ENCODE measurements at regions not wholly inside any gene's neighbourhood (a gene's known extent, or its start where the extent isn't known, plus 50 kb on each side); places are given as distances from the start of the nearest gene placed in this dataset.

DNA sequence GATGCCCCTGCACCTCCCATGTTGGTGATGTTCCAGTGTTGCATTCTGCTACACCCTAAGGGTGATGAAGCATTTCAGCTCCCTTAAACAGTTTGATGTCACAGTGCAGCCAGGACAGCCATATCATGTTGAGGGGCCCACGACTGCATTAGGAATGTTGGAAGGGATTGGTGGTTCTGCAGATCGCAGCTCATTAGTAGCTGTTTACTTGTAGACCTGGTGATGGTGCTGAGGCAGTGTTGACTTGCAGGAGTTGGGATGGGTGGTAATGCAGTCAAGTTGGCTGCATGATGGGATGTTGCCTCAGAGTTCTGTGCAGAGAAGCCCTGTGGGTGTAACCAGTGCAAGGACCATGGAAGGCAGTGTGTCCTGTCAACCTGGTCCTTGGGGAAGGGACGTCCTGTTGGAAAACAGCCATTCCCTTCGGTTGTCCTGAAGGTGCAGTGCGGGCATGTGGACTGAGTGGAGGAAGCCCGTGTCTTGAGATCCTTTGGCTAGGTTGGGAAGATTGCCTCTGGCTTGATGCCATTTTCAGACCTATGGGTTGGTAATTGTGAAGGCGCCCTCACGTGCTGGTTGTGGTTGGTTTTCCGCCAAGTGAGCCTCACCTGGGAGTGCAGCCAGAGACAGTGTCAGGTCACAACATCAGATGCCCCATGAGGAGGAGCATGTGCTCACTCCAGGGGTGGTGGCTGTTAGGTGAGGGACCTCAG is 100.7 kb downstream of the SNRPN start:
- H3K36me3 Mint-ChIP-seq (ENCODE audit: insufficient read depth) = peaks cover 99% of the 10 kb centered on the region
- TF ChIP-seq CTCF (IDR thresholded peaks at IDR 0.05; ENCODE audit: unreplicated experiment) = no peak
- peak overlapping the region; percentile 88 for H3K27ac Mint-ChIP-seq
- H3K4me1 Mint-ChIP-seq (ENCODE audit: low read depth) = no peaks in the 10 kb centered on the region
- no peak overlapping the region for H3K4me3 Mint-ChIP-seq (ENCODE audit: low read depth)
- H3K27me3 Mint-ChIP-seq = no peaks in the 10 kb centered on the region
- DNase-seq (ENCODE audit: low spot score, unreplicated experiment) = no peak
- H3K9me3 Mint-ChIP-seq (ENCODE audit: low read depth) = peaks cover 85% of the 10 kb centered on the region

DNA sequence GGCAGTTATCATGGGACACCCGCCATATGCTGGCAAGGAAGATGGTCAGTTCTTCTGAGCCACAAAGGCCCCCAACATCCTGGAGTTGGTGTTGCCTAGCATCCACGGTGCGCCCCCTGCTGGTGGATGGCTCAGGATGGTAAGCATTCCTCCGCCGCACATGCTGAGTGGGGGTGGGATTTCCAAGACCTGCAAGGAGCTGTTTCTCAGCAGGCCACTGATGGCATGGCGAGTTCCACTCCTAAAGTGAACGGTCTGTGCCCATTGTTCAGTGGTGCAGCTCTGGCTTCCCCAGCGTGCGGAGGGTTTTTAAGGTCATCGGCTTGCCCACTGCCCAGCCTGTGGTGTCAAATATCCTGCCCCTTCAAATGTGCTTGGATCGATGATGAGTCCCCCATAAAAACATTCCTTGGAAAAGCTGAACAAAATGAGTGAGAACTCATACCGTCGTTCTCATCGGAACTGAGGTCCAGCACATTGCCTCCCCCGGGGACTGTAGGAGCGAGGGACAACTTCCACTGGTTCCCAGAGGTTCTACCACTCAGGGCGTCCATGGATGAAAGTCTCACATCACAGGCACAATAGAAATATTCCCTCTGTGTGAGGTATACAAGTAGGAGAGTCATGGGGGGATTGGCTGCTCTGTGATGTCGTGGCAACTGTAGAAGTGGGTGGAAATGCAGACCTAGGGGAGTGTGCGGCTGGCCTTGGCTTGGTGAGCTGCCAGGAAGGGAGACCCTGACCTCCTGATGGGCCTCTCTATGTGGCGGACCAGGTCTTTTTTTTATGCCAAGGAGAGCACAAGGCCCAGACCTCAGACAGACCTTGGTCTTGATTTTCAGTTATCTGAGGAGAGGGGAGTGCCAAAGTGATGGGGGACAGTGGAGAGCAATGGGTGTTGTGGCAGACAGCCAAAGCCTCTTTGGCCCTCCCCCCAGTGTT is 102.0 kb downstream of the SNRPN start:
- Mint-ChIP-seq H3K27me3 (no peaks in the 10 kb centered on the region), H3K36me3 (ENCODE audit: insufficient read depth) (peaks cover 99% of the 10 kb centered on the region), H3K4me3 (ENCODE audit: low read depth) (no peak overlapping the region), H3K4me1 (ENCODE audit: low read depth) (no peaks in the 10 kb centered on the region), H3K9me3 (ENCODE audit: low read depth) (peaks cover 84% of the 10 kb centered on the region), H3K27ac (peak overlapping the region; percentile 77)
- TF ChIP-seq CTCF (IDR thresholded peaks at IDR 0.05; ENCODE audit: unreplicated experiment) = no peak
- peak; percentile 6 for DNase-seq (ENCODE audit: low spot score, unreplicated experiment)

- DNase-seq (ENCODE audit: low spot score, unreplicated experiment) = no peak
- Mint-ChIP-seq H3K27ac (peak overlapping the region; percentile 83), H3K36me3 (ENCODE audit: insufficient read depth) (peaks cover 99% of the 10 kb centered on the region), H3K27me3 (no peaks in the 10 kb centered on the region), H3K4me1 (ENCODE audit: low read depth) (no peaks in the 10 kb centered on the region), H3K4me3 (ENCODE audit: low read depth) (no peak overlapping the region), H3K9me3 (ENCODE audit: low read depth) (peaks cover 82% of the 10 kb centered on the region)
- no peak for TF ChIP-seq CTCF (IDR thresholded peaks at IDR 0.05; ENCODE audit: unreplicated experiment)
Measured at GRCh38 chr15:25057574-25057973, 102.8 kb downstream of the SNRPN start.

- Mint-ChIP-seq H3K27me3 (no peaks in the 10 kb centered on the region), H3K9me3 (ENCODE audit: low read depth) (peaks cover 82% of the 10 kb centered on the region), H3K27ac (peak overlapping the region; percentile 83), H3K4me1 (ENCODE audit: low read depth) (no peaks in the 10 kb centered on the region), H3K4me3 (ENCODE audit: low read depth) (no peak overlapping the region), H3K36me3 (ENCODE audit: insufficient read depth) (peaks cover 99% of the 10 kb centered on the region)
- TF ChIP-seq CTCF (IDR thresholded peaks at IDR 0.05; ENCODE audit: unreplicated experiment) = no peak
- no peak for DNase-seq (ENCODE audit: low spot score, unreplicated experiment)
Measured at GRCh38 chr15:25058080-25058785, 103.4 kb downstream of the SNRPN start.

Measured in progenitor cell of endocrine pancreas (in vitro differentiated cells).